ENCODE measurements at regions not wholly inside any gene's neighbourhood (a gene's known extent, or its start where the extent isn't known, plus 50 kb on each side); places are given as distances from the start of the nearest gene placed in this dataset.

DNA sequence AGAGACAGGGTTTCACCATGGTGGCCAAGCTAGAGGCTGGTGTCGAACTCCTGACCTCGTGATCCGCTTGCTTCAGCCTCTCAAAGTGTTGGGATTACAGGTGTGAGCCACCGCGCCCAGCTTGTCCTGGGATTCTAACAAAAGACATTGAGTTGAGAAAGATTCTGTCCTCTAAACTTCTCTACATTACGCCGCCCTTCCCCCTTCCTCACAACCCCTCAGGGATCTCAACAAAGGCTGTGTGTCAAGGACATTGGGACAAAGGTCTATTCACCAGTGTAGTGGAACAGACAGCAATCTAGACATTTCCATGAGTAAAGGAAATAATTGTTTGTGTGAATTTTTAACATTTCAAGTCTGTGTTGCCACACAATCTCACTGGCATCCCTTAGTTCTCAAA is 68.8 kb upstream of the KIF5B start (continued):
- TF ChIP-seq ATF7 (IDR thresholded peaks at IDR 0.05) (no peak), ATF7 (CRISPR knock-in tag; IDR thresholded peaks at IDR 0.05) (no peak), ZNF430 (CRISPR knock-in tag; IDR thresholded peaks at IDR 0.05) (0 out of 2 replicates have a peak, but pooled peaks have one; percentile 41), ELF3 (CRISPR knock-in tag; IDR thresholded peaks at IDR 0.05) (peak; percentile 71), MAX (IDR thresholded peaks at IDR 0.05) (0 out of 2 replicates have a peak, but pooled peaks have one; percentile 6), TCF7 (IDR thresholded peaks at IDR 0.05; ENCODE audit: low read depth) (peak; percentile 39; the same call in 1 of the 2 replicates), ZMYM3 (CRISPR knock-in tag; IDR thresholded peaks at IDR 0.05) (peak; percentile 87), HMG20A (CRISPR knock-in tag; IDR thresholded peaks at IDR 0.05; ENCODE audit: borderline replicate concordance) (peak; percentile 73; the same call in 1 of the 2 replicates), ZNF558 (CRISPR knock-in tag; IDR thresholded peaks at IDR 0.05; ENCODE audit: borderline replicate concordance) (no peak), ZNF615 (CRISPR knock-in tag; IDR thresholded peaks at IDR 0.05; ENCODE audit: borderline replicate concordance) (no peak), ZNF3 (CRISPR knock-in tag; IDR thresholded peaks at IDR 0.05) (no peak), SALL1 (CRISPR knock-in tag; IDR thresholded peaks at IDR 0.05) (peak; percentile 55; the same call in 1 of the 2 replicates), CEBPG (CRISPR knock-in tag; IDR thresholded peaks at IDR 0.05) (peak; percentile 61)

DNA sequence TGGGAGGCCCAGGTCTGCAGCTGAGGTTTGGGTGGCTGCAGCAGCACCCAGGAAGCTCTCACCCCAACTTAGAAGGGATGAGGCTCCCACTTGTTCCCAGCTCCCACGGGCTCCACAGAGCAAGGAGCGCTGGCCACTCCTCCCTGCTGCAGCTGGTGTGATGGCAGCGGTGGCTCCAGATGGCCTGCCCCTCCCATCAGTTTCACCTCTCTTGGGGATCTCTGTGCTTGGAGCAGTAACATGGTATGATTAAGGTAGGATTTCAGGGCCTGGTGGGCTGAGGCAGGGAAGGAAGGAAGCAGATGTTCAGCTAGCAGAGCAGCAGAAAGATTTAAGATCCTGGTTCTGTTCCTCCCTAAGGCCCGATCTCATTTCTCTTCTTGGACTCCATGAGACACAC is 66.8 kb upstream of the KIF5B start:
- Histone ChIP-seq H4K20me1 (ENCODE audit: insufficient read depth, low read length) (no peaks in the 10 kb centered on the region), H3K4me1 (ENCODE audit: insufficient read depth, low read length) (peaks cover 85% of the 10 kb centered on the region), H3K27me3 (ENCODE audit: control insufficient read depth in 1 of 2, insufficient read depth in 2 of 2, low read length in 2 of 2) (no peaks in the 10 kb centered on the region), H3K9ac (ENCODE audit: insufficient read depth, low read depth, low read length) (no peak overlapping the region), H3K27ac (ENCODE audit: extremely low read length, insufficient read depth, low read length) (no peak overlapping the region), H3K4me3 (replicated peaks in 1 of 3; ENCODE audit: insufficient read depth in 1 of 3, low read depth in 2 of 3, low read length in 3 of 3) (no peak overlapping the region), H3K9me3 (ENCODE audit: low read length) (no peaks in the 10 kb centered on the region), H3K4me2 (ENCODE audit: low read depth, low read length) (no peak overlapping the region), H2AFZ (ENCODE audit: low read length) (no peak overlapping the region), H3K36me3 (replicated peaks in 1 of 2; ENCODE audit: control insufficient read depth in 1 of 2, insufficient read depth in 2 of 2, low read length in 2 of 2) (no peaks in the 10 kb centered on the region), H3K79me2 (ENCODE audit: insufficient read depth, low read length) (no peaks in the 10 kb centered on the region)
- ATAC-seq: no peak
- POLR2A ChIA-PET: interaction anchor here (5.4 kb wide), 1 partner anchor 18 kb away, joined by 37 read pairs; no protein-coding TSS in a partner anchor
- CTCF ChIA-PET (ENCODE audit: low intra/inter-chr PET ratio, low total read pairs): no interaction called here
- intact Hi-C loops (cut with micrococcal nuclease; ENCODE audit: unreplicated experiment): no loop called here
- no peak for FAIRE-seq
- TF ChIP-seq ZKSCAN8 (CRISPR knock-in tag; IDR thresholded peaks at IDR 0.05; ENCODE audit: borderline replicate concordance): no peak
- TF ChIP-seq, protein P1, sequence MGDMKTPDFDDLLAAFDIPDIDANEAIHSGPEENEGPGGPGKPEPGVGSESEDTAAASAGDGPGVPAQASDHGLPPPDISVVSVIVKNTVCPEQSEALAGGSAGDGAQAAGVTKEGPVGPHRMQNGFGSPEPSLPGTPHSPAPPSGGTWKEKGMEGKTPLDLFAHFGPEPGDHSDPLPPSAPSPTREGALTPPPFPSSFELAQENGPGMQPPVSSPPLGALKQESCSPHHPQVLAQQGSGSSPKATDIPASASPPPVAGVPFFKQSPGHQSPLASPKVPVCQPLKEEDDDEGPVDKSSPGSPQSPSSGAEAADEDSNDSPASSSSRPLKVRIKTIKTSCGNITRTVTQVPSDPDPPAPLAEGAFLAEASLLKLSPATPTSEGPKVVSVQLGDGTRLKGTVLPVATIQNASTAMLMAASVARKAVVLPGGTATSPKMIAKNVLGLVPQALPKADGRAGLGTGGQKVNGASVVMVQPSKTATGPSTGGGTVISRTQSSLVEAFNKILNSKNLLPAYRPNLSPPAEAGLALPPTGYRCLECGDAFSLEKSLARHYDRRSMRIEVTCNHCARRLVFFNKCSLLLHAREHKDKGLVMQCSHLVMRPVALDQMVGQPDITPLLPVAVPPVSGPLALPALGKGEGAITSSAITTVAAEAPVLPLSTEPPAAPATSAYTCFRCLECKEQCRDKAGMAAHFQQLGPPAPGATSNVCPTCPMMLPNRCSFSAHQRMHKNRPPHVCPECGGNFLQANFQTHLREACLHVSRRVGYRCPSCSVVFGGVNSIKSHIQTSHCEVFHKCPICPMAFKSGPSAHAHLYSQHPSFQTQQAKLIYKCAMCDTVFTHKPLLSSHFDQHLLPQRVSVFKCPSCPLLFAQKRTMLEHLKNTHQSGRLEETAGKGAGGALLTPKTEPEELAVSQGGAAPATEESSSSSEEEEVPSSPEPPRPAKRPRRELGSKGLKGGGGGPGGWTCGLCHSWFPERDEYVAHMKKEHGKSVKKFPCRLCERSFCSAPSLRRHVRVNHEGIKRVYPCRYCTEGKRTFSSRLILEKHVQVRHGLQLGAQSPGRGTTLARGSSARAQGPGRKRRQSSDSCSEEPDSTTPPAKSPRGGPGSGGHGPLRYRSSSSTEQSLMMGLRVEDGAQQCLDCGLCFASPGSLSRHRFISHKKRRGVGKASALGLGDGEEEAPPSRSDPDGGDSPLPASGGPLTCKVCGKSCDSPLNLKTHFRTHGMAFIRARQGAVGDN (CRISPR knock-in tag; IDR thresholded peaks at IDR 0.05): peak; percentile 39
- no TSS peak for BruUV-seq (replicated peaks)
- 88% methylated on average over 2 of the region's 4 CpGs for WGBS (ENCODE audit: low lambda C conversion rate)
- in situ Hi-C loops (cut with HindIII; ENCODE audit: extremely low pct_ligation_motif_present, low pct_unique_long_range_greater_than_20kb): loop anchor here (5.0 kb wide), 1 partner anchor 66 kb away; the partner anchor contains the start of gene KIF5B
- DNase-seq (ENCODE audit: low spot score): no peak
